HL-60 (cell line): ENCODE measurements at regions not wholly inside any gene's neighbourhood (a gene's known extent, or its start where the extent isn't known, plus 50 kb on each side); places are given as distances from the start of the nearest gene placed in this dataset.

ENCODE experiments used
- GABPA ChIP-seq: IDR thresholded peaks from 2 replicates; pipeline ENCODE4 v1.6.1; 2012; ENCODE audit warnings: low read depth
- POLR2AphosphoS5 ChIP-seq: IDR thresholded peaks from 2 replicates; pipeline ENCODE4 v1.6.1; 2012; ENCODE audit warnings: low read depth
- SPI1 ChIP-seq: IDR thresholded peaks from 2 replicates; pipeline ENCODE4 v1.6.1; 2012; ENCODE audit warnings: low read depth, mild to moderate bottlenecking, borderline replicate concordance
- TF ChIP-seq, protein P1 (sequence below): IDR thresholded peaks from one replicate; pipeline ENCODE4 v1.5.1; 2011; ENCODE audit warnings: low read length, control low read depth, inconsistent platforms; ENCODE audit not compliant: insufficient read depth
- TF ChIP-seq, protein P2 (sequence below): IDR thresholded peaks from 2 replicates; pipeline ENCODE4 v1.6.1; 2012; ENCODE audit warnings: low read depth; ENCODE audit not compliant: insufficient replicate concordance

DNA sequence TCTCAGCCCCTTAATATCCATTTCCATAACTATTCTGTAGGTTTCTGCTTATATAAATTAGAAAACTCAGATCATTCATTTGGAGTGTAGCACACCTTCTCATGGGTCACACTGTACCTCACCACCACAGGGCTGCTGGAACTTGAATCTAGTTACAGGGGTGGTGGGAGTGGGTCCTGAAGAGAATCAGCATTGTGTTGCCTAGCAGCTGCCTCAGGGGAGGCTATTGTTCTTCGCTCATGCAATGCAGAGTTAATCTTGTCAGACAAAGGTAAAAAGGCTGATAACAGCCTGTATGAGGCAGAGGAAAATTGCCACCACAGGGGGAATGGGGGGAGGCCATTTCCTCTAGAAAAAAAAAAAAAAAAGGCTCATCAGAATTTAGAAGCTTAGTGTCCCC, 496.0 kb upstream of the ADGRB3 start:
- TF ChIP-seq GABPA (no peak), POLR2AphosphoS5 (no peak), SPI1 (no peak)
- TF ChIP-seq, protein P1, sequence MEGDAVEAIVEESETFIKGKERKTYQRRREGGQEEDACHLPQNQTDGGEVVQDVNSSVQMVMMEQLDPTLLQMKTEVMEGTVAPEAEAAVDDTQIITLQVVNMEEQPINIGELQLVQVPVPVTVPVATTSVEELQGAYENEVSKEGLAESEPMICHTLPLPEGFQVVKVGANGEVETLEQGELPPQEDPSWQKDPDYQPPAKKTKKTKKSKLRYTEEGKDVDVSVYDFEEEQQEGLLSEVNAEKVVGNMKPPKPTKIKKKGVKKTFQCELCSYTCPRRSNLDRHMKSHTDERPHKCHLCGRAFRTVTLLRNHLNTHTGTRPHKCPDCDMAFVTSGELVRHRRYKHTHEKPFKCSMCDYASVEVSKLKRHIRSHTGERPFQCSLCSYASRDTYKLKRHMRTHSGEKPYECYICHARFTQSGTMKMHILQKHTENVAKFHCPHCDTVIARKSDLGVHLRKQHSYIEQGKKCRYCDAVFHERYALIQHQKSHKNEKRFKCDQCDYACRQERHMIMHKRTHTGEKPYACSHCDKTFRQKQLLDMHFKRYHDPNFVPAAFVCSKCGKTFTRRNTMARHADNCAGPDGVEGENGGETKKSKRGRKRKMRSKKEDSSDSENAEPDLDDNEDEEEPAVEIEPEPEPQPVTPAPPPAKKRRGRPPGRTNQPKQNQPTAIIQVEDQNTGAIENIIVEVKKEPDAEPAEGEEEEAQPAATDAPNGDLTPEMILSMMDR = no peak
- TF ChIP-seq, protein P2, sequence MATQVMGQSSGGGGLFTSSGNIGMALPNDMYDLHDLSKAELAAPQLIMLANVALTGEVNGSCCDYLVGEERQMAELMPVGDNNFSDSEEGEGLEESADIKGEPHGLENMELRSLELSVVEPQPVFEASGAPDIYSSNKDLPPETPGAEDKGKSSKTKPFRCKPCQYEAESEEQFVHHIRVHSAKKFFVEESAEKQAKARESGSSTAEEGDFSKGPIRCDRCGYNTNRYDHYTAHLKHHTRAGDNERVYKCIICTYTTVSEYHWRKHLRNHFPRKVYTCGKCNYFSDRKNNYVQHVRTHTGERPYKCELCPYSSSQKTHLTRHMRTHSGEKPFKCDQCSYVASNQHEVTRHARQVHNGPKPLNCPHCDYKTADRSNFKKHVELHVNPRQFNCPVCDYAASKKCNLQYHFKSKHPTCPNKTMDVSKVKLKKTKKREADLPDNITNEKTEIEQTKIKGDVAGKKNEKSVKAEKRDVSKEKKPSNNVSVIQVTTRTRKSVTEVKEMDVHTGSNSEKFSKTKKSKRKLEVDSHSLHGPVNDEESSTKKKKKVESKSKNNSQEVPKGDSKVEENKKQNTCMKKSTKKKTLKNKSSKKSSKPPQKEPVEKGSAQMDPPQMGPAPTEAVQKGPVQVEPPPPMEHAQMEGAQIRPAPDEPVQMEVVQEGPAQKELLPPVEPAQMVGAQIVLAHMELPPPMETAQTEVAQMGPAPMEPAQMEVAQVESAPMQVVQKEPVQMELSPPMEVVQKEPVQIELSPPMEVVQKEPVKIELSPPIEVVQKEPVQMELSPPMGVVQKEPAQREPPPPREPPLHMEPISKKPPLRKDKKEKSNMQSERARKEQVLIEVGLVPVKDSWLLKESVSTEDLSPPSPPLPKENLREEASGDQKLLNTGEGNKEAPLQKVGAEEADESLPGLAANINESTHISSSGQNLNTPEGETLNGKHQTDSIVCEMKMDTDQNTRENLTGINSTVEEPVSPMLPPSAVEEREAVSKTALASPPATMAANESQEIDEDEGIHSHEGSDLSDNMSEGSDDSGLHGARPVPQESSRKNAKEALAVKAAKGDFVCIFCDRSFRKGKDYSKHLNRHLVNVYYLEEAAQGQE = no peak
